Suprapubic skin (tissue), 4 donors: ENCODE measurements at regions not wholly inside any gene's neighbourhood (a gene's known extent, or its start where the extent isn't known, plus 50 kb on each side); places are given as distances from the start of the nearest gene placed in this dataset.

Source experiments
- DNase-seq, 2 donors: peaks; one replicate each; pipeline ENCODE4 v3.0.0-alpha.2; 2019; ENCODE audit warnings: low spot score in 2 of 2
- H3K27ac ChIP-seq: fragments of 200-600 bp; sonication (generic); one replicate; pipeline ENCODE4 v1.5.1; 2019
- H3K27me3 ChIP-seq: fragments of 200-600 bp; sonication (generic); one replicate; pipeline ENCODE4 v1.5.1; 2019
- H3K36me3 ChIP-seq: fragments of 200-600 bp; sonication (generic); one replicate; pipeline ENCODE4 v1.5.1; 2019
- H3K4me1 ChIP-seq: fragments of 200-600 bp; sonication (generic); one replicate; pipeline ENCODE4 v1.5.1; 2019
- H3K4me3 ChIP-seq: fragments of 200-600 bp; sonication (generic); one replicate; pipeline ENCODE4 v1.5.1; 2019; ENCODE audit warnings: mild to moderate bottlenecking
- H3K9me3 ChIP-seq: fragments of 200-600 bp; sonication (generic); one replicate; pipeline ENCODE4 v1.5.1; 2019
- CTCF ChIP-seq, 2 donors: fragments of 200-600 bp in 1 of 2; fragments of 450-650 bp in 1 of 2; sonication (generic) in 1 of 2; IDR thresholded peaks; one replicate each; pipeline ENCODE4 v1.5.1; 2016 to 2019; ENCODE audit warnings: antibody characterized with exemption in 2 of 2, mild to moderate bottlenecking in 1 of 2, moderate library complexity in 1 of 2
- EP300 ChIP-seq: sonication (generic); formaldehyde crosslinking; IDR thresholded peaks from one replicate; pipeline ENCODE4 v1.6.1; 2017; ENCODE audit warnings: antibody characterized with exemption
- POLR2A ChIP-seq, 2 donors: fragments of 450-650 bp; IDR thresholded peaks; one replicate each; pipeline ENCODE4 v1.6.1; 2017; ENCODE audit warnings: antibody characterized with exemption in 2 of 2, mild to moderate bottlenecking in 2 of 2, moderate library complexity in 2 of 2
- POLR2AphosphoS5 ChIP-seq, 3 donors: sonication (generic); formaldehyde crosslinking; IDR thresholded peaks; one replicate each; pipeline ENCODE4 v1.6.1; 2017; ENCODE audit warnings: antibody characterized with exemption in 3 of 3
- WGBS: methylation state at CpG from one replicate; pipeline ENCODE4 v1.1.5; 2018; 5-methylcytosine and 5-hydroxymethylcytosine counted together

DNA sequence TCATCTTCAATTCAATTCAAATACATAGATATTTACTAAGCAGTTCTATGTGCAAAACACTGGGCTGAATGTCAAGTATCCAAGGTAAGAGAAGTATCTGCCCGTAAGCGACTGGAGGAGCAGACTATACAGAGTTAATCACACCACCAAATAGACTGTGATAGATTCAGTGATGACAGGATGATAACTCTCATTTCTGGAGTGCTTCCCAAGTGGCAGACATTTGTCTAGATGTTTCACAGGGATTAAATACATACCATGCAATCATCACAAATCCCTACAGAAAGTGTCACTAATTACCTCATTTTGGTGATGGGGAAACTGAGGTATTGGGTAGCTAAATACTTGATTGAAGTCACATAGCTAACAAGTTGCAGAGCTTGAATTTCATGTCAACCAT lies 508.7 kb upstream of the TENM4 start:
- Histone ChIP-seq H3K4me3 (no peak overlapping the region), H3K9me3 (no peaks in the 10 kb centered on the region), H3K27me3 (no peaks in the 10 kb centered on the region), H3K36me3 (no peaks in the 10 kb centered on the region), H3K4me1 (no peaks in the 10 kb centered on the region), H3K27ac (no peak overlapping the region)
- 59% methylated on average over 2 of the region's 2 CpGs for WGBS
- no peak for DNase-seq
- no peak for TF ChIP-seq EP300
- no peak for TF ChIP-seq CTCF (IDR thresholded peaks at IDR 0.05)
- no peak for TF ChIP-seq POLR2A (IDR thresholded peaks at IDR 0.05)
- TF ChIP-seq POLR2AphosphoS5 (IDR thresholded peaks at IDR 0.05), result no peak

GRCh38 chr11:79942646-79943045 lies 501.8 kb upstream of the TENM4 start:
- no peak overlapping the region for H3K27ac ChIP-seq
- no peaks in the 10 kb centered on the region for H3K9me3 ChIP-seq
- H3K4me1 ChIP-seq, result no peaks in the 10 kb centered on the region
- 70% methylated on average over 2 of the region's 2 CpGs for WGBS
- H3K36me3 ChIP-seq, result no peaks in the 10 kb centered on the region
- no peak for DNase-seq
- H3K4me3 ChIP-seq, result no peak overlapping the region
- H3K27me3 ChIP-seq, result no peaks in the 10 kb centered on the region
- TF ChIP-seq POLR2A (IDR thresholded peaks at IDR 0.05), result no peak
- TF ChIP-seq POLR2AphosphoS5 (IDR thresholded peaks at IDR 0.05), result no peak
- TF ChIP-seq CTCF (IDR thresholded peaks at IDR 0.05), result no peak

DNA sequence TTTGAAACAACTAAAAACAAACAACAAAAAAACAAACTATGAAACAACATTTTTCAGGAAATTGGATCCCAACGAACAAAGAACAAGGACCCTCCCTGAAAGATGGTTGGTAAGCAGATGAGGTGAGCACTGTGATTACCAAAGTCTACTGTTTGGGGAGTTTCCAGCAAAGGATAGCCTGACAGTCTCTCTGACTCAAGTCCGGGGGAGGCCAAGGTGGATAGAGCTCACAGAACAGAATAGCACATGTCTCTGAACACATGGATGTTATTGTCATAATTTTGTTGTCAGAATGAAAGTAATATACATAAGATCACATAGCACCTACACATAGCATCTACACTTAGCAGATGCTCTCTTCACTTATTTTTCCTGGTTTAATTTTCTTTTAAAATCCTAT lies 501.3 kb upstream of the TENM4 start:
- no peak for TF ChIP-seq EP300
- TF ChIP-seq POLR2A (IDR thresholded peaks at IDR 0.05), result no peak
- WGBS, result 71% methylated on average over 2 of the region's 2 CpGs
- Histone ChIP-seq H3K9me3 (no peaks in the 10 kb centered on the region), H3K36me3 (no peaks in the 10 kb centered on the region), H3K27me3 (no peaks in the 10 kb centered on the region), H3K27ac (no peak overlapping the region), H3K4me3 (no peak overlapping the region), H3K4me1 (no peaks in the 10 kb centered on the region)
- no peak for DNase-seq

DNA sequence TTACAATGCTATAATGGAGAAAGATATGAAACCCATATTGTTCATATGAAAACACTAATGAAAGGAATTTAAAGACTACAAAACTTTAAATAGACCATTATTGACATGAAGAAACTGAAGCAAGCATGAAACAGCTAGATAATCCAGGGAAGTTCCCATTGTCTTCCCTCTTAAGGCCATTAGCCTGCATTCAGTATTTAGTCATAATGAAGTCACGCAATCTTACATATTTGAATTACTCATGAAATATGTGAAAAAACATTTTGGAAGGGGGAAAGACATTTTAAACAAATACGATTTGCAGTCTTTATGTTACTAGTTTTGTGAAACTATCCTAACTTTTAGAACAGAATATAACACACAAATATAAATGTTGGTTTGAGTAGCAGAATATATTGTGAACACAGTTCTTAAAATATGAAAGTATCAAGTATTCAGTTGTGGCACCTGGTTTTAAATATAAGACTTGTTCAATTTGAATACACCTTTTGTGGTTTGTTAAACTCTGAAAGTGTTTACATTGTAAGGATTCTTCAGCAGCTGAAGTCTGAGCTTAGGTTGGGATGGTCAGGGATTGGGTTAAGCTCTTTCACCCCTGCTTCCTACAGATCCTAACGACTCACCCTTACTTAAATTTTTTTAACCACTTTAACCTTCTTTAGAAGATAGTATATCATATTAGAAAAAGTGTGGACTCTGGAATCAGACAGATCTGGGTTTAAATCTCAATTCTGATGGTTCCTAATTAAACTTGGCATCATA lies 500.3 kb upstream of the TENM4 start:
- Histone ChIP-seq H3K9me3 (no peaks in the 10 kb centered on the region), H3K27me3 (no peaks in the 10 kb centered on the region), H3K36me3 (no peaks in the 10 kb centered on the region), H3K4me3 (no peak overlapping the region), H3K27ac (no peak overlapping the region), H3K4me1 (no peaks in the 10 kb centered on the region)
- no peak for DNase-seq
- 84% methylated on average over 3 of the region's 3 CpGs for WGBS
- TF ChIP-seq POLR2AphosphoS5 (IDR thresholded peaks at IDR 0.05) (no peak), EP300 (no peak), CTCF (IDR thresholded peaks at IDR 0.05) (no peak), POLR2A (IDR thresholded peaks at IDR 0.05) (no peak)

GRCh38 chr11:79940165-79940564 lies 499.3 kb upstream of the TENM4 start:
- no peak overlapping the region for H3K27ac ChIP-seq
- TF ChIP-seq POLR2AphosphoS5 (IDR thresholded peaks at IDR 0.05), result no peak
- no peak for TF ChIP-seq EP300
- no peak for TF ChIP-seq CTCF (IDR thresholded peaks at IDR 0.05)

GRCh38 chr11:79939111-79939510 lies 498.3 kb upstream of the TENM4 start:
- Histone ChIP-seq H3K4me3 (no peak overlapping the region), H3K27ac (no peak overlapping the region), H3K36me3 (no peaks in the 10 kb centered on the region), H3K9me3 (no peaks in the 10 kb centered on the region), H3K4me1 (no peaks in the 10 kb centered on the region), H3K27me3 (no peaks in the 10 kb centered on the region)
- WGBS, result 91% methylated on average over 4 of the region's 4 CpGs
- TF ChIP-seq POLR2A (IDR thresholded peaks at IDR 0.05) (no peak), CTCF (IDR thresholded peaks at IDR 0.05) (no peak), EP300 (no peak), POLR2AphosphoS5 (IDR thresholded peaks at IDR 0.05) (no peak)
- no peak for DNase-seq

More at GRCh38 chr11:79940165-79940564, 499.3 kb upstream of the TENM4 start:
- Histone ChIP-seq H3K4me3 (no peak overlapping the region), H3K27me3 (no peaks in the 10 kb centered on the region), H3K4me1 (no peaks in the 10 kb centered on the region), H3K36me3 (no peaks in the 10 kb centered on the region), H3K9me3 (no peaks in the 10 kb centered on the region)
- 53% methylated on average over 6 of the region's 6 CpGs for WGBS
- no peak for DNase-seq
